ENCODE measurements at regions not wholly inside any gene's neighbourhood (a gene's known extent, or its start where the extent isn't known, plus 50 kb on each side); places are given as distances from the start of the nearest gene placed in this dataset.

- dilution Hi-C loops (cut with MboI; ENCODE audit: extremely low pct_ligation_motif_present, low sequenced_read_pairs), result no loop called here
- no peaks in the 10 kb centered on the region for H3K27me3 ChIP-seq (ENCODE audit: control insufficient read depth, extremely low read depth, insufficient read depth, low read length)
Measured at GRCh38 chr4:165711912-165712311, 161.1 kb upstream of the TLL1 start.

GRCh38 chr4:165714650-165715049, 158.4 kb upstream of the TLL1 start:
- Histone ChIP-seq H3K4me1 (ENCODE audit: control insufficient read depth, extremely low read depth, insufficient read depth, low read length) (no peaks in the 10 kb centered on the region), H4K20me1 (ENCODE audit: control insufficient read depth, extremely low read depth, insufficient read depth, low read length) (no peaks in the 10 kb centered on the region), H3K9me1 (ENCODE audit: control insufficient read depth, extremely low read depth, insufficient read depth, low read length) (no peaks in the 10 kb centered on the region), H3K27ac (ENCODE audit: control insufficient read depth, insufficient read depth, low read length) (no peak overlapping the region), H3K9ac (ENCODE audit: control insufficient read depth, extremely low read depth, insufficient read depth, low read length) (no peak overlapping the region), H3K36me3 (ENCODE audit: control insufficient read depth in 2 of 2, extremely low read depth in 1 of 2, insufficient read depth in 2 of 2, low read length in 2 of 2) (no peaks in the 10 kb centered on the region), H3K4me3 (ENCODE audit: control insufficient read depth in 2 of 3, extremely low read depth in 1 of 3, insufficient read depth in 2 of 3, low read depth in 1 of 3, low read length in 3 of 3) (no peak overlapping the region), H2AFZ (ENCODE audit: control insufficient read depth, low read length) (no peak overlapping the region), H3K9me3 (ENCODE audit: control insufficient read depth, low read depth, low read length) (no peaks in the 10 kb centered on the region), H3K27me3 (ENCODE audit: control insufficient read depth, extremely low read depth, insufficient read depth, low read length) (no peaks in the 10 kb centered on the region), H3K4me2 (ENCODE audit: control insufficient read depth, extremely low read depth, insufficient read depth, low read depth, low read length) (no peak overlapping the region), H3K79me2 (ENCODE audit: control insufficient read depth, insufficient read depth, low read length) (no peaks in the 10 kb centered on the region)
- no peak for TF ChIP-seq EZH2 (IDR thresholded peaks at IDR 0.05; ENCODE audit: low read length)
- TF ChIP-seq, protein P1, sequence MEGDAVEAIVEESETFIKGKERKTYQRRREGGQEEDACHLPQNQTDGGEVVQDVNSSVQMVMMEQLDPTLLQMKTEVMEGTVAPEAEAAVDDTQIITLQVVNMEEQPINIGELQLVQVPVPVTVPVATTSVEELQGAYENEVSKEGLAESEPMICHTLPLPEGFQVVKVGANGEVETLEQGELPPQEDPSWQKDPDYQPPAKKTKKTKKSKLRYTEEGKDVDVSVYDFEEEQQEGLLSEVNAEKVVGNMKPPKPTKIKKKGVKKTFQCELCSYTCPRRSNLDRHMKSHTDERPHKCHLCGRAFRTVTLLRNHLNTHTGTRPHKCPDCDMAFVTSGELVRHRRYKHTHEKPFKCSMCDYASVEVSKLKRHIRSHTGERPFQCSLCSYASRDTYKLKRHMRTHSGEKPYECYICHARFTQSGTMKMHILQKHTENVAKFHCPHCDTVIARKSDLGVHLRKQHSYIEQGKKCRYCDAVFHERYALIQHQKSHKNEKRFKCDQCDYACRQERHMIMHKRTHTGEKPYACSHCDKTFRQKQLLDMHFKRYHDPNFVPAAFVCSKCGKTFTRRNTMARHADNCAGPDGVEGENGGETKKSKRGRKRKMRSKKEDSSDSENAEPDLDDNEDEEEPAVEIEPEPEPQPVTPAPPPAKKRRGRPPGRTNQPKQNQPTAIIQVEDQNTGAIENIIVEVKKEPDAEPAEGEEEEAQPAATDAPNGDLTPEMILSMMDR (optimal IDR thresholded peaks at IDR 0.05 in 1 of 3, IDR thresholded peaks at IDR 0.05 in 1 of 3, conservative IDR thresholded peaks at IDR 0.05 in 1 of 3; ENCODE audit: extremely low read depth in 1 of 3, insufficient read depth in 2 of 3, low read length in 3 of 3), result no peak
- FAIRE-seq (no peak), DNase-seq (ENCODE audit: low read depth, low spot score) (no peak)
- dilution Hi-C loops (cut with MboI; ENCODE audit: extremely low pct_ligation_motif_present, low sequenced_read_pairs), result no loop called here

More at GRCh38 chr4:165711912-165712311, 161.1 kb upstream of the TLL1 start:
- FAIRE-seq, result no peak
- Histone ChIP-seq H3K4me3 (ENCODE audit: control insufficient read depth in 2 of 3, extremely low read depth in 1 of 3, insufficient read depth in 2 of 3, low read depth in 1 of 3, low read length in 3 of 3) (no peak overlapping the region), H3K27ac (ENCODE audit: control insufficient read depth, insufficient read depth, low read length) (no peak overlapping the region), H3K4me2 (ENCODE audit: control insufficient read depth, extremely low read depth, insufficient read depth, low read depth, low read length) (no peak overlapping the region), H3K9me3 (ENCODE audit: control insufficient read depth, low read depth, low read length) (no peaks in the 10 kb centered on the region), H2AFZ (ENCODE audit: control insufficient read depth, low read length) (no peak overlapping the region), H3K9me1 (ENCODE audit: control insufficient read depth, extremely low read depth, insufficient read depth, low read length) (no peaks in the 10 kb centered on the region), H4K20me1 (ENCODE audit: control insufficient read depth, extremely low read depth, insufficient read depth, low read length) (no peaks in the 10 kb centered on the region), H3K4me1 (ENCODE audit: control insufficient read depth, extremely low read depth, insufficient read depth, low read length) (no peaks in the 10 kb centered on the region), H3K36me3 (ENCODE audit: control insufficient read depth in 2 of 2, extremely low read depth in 1 of 2, insufficient read depth in 2 of 2, low read length in 2 of 2) (no peaks in the 10 kb centered on the region), H3K79me2 (ENCODE audit: control insufficient read depth, insufficient read depth, low read length) (no peaks in the 10 kb centered on the region), H3K9ac (ENCODE audit: control insufficient read depth, extremely low read depth, insufficient read depth, low read length) (no peak overlapping the region)
- DNase-seq (ENCODE audit: low read depth, low spot score), result no peak
- TF ChIP-seq, protein P1 (optimal IDR thresholded peaks at IDR 0.05 in 1 of 3, IDR thresholded peaks at IDR 0.05 in 1 of 3, conservative IDR thresholded peaks at IDR 0.05 in 1 of 3; ENCODE audit: extremely low read depth in 1 of 3, insufficient read depth in 2 of 3, low read length in 3 of 3), result no peak
- TF ChIP-seq EZH2 (IDR thresholded peaks at IDR 0.05; ENCODE audit: low read length), result no peak
